ENCODE measurements at regions not wholly inside any gene's neighbourhood (a gene's known extent, or its start where the extent isn't known, plus 50 kb on each side); places are given as distances from the start of the nearest gene placed in this dataset.

- DNase-seq = no peak
- H3K4me3 ChIP-seq (ENCODE audit: low read depth, low read length) = no peak overlapping the region
- no peak overlapping the region for H3K27ac ChIP-seq
- no peaks in the 10 kb centered on the region for H3K27me3 ChIP-seq (replicated peaks)
- in situ Hi-C loops (cut with HindIII; ENCODE audit: low pct_ligation_motif_present, low sequenced_read_pairs) = no loop called here
- TF ChIP-seq CTCF (IDR thresholded peaks at IDR 0.05; ENCODE audit: low read depth, low read length, missing control alignments) = no peak
- H3K36me3 ChIP-seq (replicated peaks) = no peaks in the 10 kb centered on the region
Observed at GRCh38 chr13:37195621-37196020, 90.2 kb upstream of the CSNK1A1L start.

GRCh38 chr13:37194428-37194861 is 89.0 kb upstream of the CSNK1A1L start:
- in situ Hi-C loops (cut with HindIII; ENCODE audit: low pct_ligation_motif_present, low sequenced_read_pairs) = no loop called here
- H3K36me3 ChIP-seq (replicated peaks) = no peaks in the 10 kb centered on the region
- TF ChIP-seq CTCF (IDR thresholded peaks at IDR 0.05; ENCODE audit: low read depth, low read length, missing control alignments) = no peak
- peak; percentile 77 for DNase-seq
- no peak overlapping the region for H3K4me3 ChIP-seq (ENCODE audit: low read depth, low read length)
- no peaks in the 10 kb centered on the region for H3K27me3 ChIP-seq (replicated peaks)
- H3K27ac ChIP-seq = peak overlapping the region; percentile 80

- Histone ChIP-seq H3K36me3 (replicated peaks) (no peaks in the 10 kb centered on the region), H3K27me3 (replicated peaks) (no peaks in the 10 kb centered on the region), H3K4me3 (ENCODE audit: low read depth, low read length) (no peak overlapping the region), H3K27ac (peak overlapping the region; percentile 80)
- in situ Hi-C loops (cut with HindIII; ENCODE audit: low pct_ligation_motif_present, low sequenced_read_pairs) = no loop called here
- DNase-seq = no peak
- no peak for TF ChIP-seq CTCF (IDR thresholded peaks at IDR 0.05; ENCODE audit: low read depth, low read length, missing control alignments)
Observed at GRCh38 chr13:37192956-37193355, 87.5 kb upstream of the CSNK1A1L start.

GRCh38 chr13:37187621-37188020 is 82.2 kb upstream of the CSNK1A1L start:
- no peak for DNase-seq
- TF ChIP-seq CTCF (IDR thresholded peaks at IDR 0.05; ENCODE audit: low read depth, low read length, missing control alignments) = no peak
- H3K27ac ChIP-seq = peak overlapping the region; percentile 35
- no peak overlapping the region for H3K4me3 ChIP-seq (ENCODE audit: low read depth, low read length)
- no peaks in the 10 kb centered on the region for H3K36me3 ChIP-seq (replicated peaks)
- H3K27me3 ChIP-seq (replicated peaks) = no peaks in the 10 kb centered on the region
- in situ Hi-C loops (cut with HindIII; ENCODE audit: low pct_ligation_motif_present, low sequenced_read_pairs) = no loop called here

- TF ChIP-seq CTCF (IDR thresholded peaks at IDR 0.05; ENCODE audit: low read depth, low read length, missing control alignments) = no peak
- Histone ChIP-seq H3K36me3 (replicated peaks) (no peaks in the 10 kb centered on the region), H3K4me3 (ENCODE audit: low read depth, low read length) (no peak overlapping the region), H3K27me3 (replicated peaks) (no peaks in the 10 kb centered on the region), H3K27ac (peak overlapping the region; percentile 35)
- peak; percentile 38 for DNase-seq
- in situ Hi-C loops (cut with HindIII; ENCODE audit: low pct_ligation_motif_present, low sequenced_read_pairs) = no loop called here
Observed at GRCh38 chr13:37187105-37187504, 81.6 kb upstream of the CSNK1A1L start.

- TF ChIP-seq CTCF (IDR thresholded peaks at IDR 0.05; ENCODE audit: low read depth, low read length, missing control alignments) = no peak
- Histone ChIP-seq H3K27ac (no peak overlapping the region), H3K27me3 (replicated peaks) (no peaks in the 10 kb centered on the region), H3K36me3 (replicated peaks) (no peaks in the 10 kb centered on the region), H3K4me3 (ENCODE audit: low read depth, low read length) (no peak overlapping the region)
- in situ Hi-C loops (cut with HindIII; ENCODE audit: low pct_ligation_motif_present, low sequenced_read_pairs) = no loop called here
- no peak for DNase-seq
Observed at GRCh38 chr13:37181620-37182019, 76.2 kb upstream of the CSNK1A1L start.

Data from brain microvascular endothelial cell (primary cell).